PC-9 (cell line): ENCODE measurements at regions not wholly inside any gene's neighbourhood (a gene's known extent, or its start where the extent isn't known, plus 50 kb on each side); places are given as distances from the start of the nearest gene placed in this dataset.
A peak's percentile ranks its signal among the peaks of the same experiment; 100 is the strongest.
"Not testable (repeated sequence)": the region's sequence is repeated elsewhere in the genome, so short reads cannot be mapped to it uniquely, and the experiment has no call there.

Experiments
- BruUV-seq: library from RNA; stranded (reverse); fragments of 400-500 nt; replicated peaks from 2 replicates; lab custom pipeline; 2021; lab: Mats Ljungman, UMichigan
- CTCF ChIA-PET: fragments of 300-600 bp; sonication (Branson Sonifier 250); formaldehyde crosslinking; loops from one replicate; lab custom pipeline; 2022; ENCODE audit warnings: antibody characterized with exemption; lab: Charles Lee
- POLR2A ChIA-PET: fragments of 300-600 bp; sonication (Branson Sonifier 250); formaldehyde crosslinking; loops from one replicate; lab custom pipeline; 2022; ENCODE audit warnings: antibody characterized with exemption; ENCODE audit not compliant: unreplicated experiment; lab: Charles Lee
- DNase-seq, 2 experiments: peaks; one replicate each; pipeline versions ENCODE4 v3.0.0 to v3.0.0-alpha.2; 2015 to 2022; ENCODE audit warnings: mixed read lengths in 1 of 2
- H2AFZ ChIP-seq: fragments of 200-600 bp; sonication (generic); 2 replicates; pipeline ENCODE4 v1.8.1; 2017; ENCODE audit warnings: antibody characterized with exemption
- H3F3A ChIP-seq: fragments of 200-600 bp; sonication (generic); 2 replicates; pipeline ENCODE4 v1.8.1; 2017; ENCODE audit warnings: antibody characterized with exemption, mild to moderate bottlenecking, low read depth; ENCODE audit not compliant: insufficient read depth
- H3K27ac ChIP-seq: fragments of 200-600 bp; sonication (generic); 2 replicates; pipeline ENCODE4 v1.6.1; 2016; ENCODE audit warnings: mixed run types
- H3K27me3 ChIP-seq: fragments of 200-600 bp; sonication (generic); 2 replicates; pipeline ENCODE4 v1.6.1; 2016; ENCODE audit warnings: low read depth, mixed run types; ENCODE audit not compliant: insufficient read depth
- H3K36me3 ChIP-seq: fragments of 200-600 bp; sonication (generic); 2 replicates; pipeline ENCODE4 v1.6.1; 2016; ENCODE audit warnings: low read depth, mixed run types
- H3K4me1 ChIP-seq: fragments of 200-600 bp; sonication (generic); replicated peaks from 2 replicates; pipeline ENCODE4 v1.6.1; 2016; ENCODE audit warnings: mixed run types; ENCODE audit not compliant: insufficient read depth
- H3K4me2 ChIP-seq: fragments of 200-600 bp; sonication (generic); 2 replicates; pipeline ENCODE4 v1.6.1; 2017; ENCODE audit warnings: mixed run types
- H3K4me3 ChIP-seq: fragments of 200-600 bp; sonication (generic); 2 replicates; pipeline ENCODE4 v1.6.1; 2016; ENCODE audit warnings: mixed run types
- H3K79me2 ChIP-seq: fragments of 200-600 bp; sonication (generic); 2 replicates; pipeline ENCODE4 v1.6.1; 2017; ENCODE audit warnings: low read depth, mixed run types
- H3K9me2 ChIP-seq: fragments of 200-600 bp; sonication (generic); 2 replicates; pipeline ENCODE4 v1.8.1; 2017; ENCODE audit warnings: mild to moderate bottlenecking; ENCODE audit not compliant: insufficient read depth
- H3K9me3 ChIP-seq: fragments of 200-600 bp; sonication (generic); 2 replicates; pipeline ENCODE4 v1.8.1; 2016; ENCODE audit warnings: low read depth; ENCODE audit not compliant: insufficient read depth
- H4K20me1 ChIP-seq: fragments of 200-600 bp; sonication (generic); 2 replicates; pipeline ENCODE4 v1.8.1; 2017; ENCODE audit not compliant: insufficient read depth
- CTCF ChIP-seq: fragments of 200-600 bp; sonication (generic); conservative IDR thresholded peaks from 2 replicates; pipeline ENCODE4 v1.6.1; 2017; ENCODE audit warnings: mixed run types, antibody characterized with exemption, mild to moderate bottlenecking, moderate library complexity
- EZH2 ChIP-seq: fragments of 200-600 bp; sonication (generic); IDR thresholded peaks from 2 replicates; pipeline ENCODE4 v1.8.0; 2017; ENCODE audit warnings: antibody characterized with exemption, low read depth
- intact Hi-C: fragments of 100-400 bp; cut with micrococcal nuclease; formaldehyde crosslinking; loops from one replicate; pipeline ENCODE4 v1.10.0; 2022; ENCODE audit not compliant: unreplicated experiment

DNA sequence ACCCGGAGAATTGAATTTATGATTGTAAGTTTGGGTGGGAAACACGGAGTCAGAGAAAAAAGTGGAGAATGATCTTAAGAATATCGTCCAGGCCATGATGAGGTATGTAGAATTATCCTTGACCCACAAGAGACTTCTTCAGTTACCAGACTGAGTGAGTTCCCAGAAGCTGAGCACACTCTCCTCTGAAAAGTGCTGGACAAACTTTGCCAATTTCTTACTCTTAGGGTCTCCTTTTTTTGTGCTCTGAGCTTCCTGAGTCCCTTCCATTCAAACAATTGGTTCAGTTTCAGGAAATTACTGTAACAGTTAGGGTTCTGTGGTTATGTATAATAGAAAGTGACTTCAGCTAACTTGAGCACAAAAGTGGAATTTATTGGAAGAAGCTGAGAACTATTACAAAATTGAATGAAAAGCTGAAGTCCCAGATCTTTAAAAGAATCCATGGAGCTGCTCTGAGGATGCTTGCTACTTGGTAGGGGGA lies 50.6 kb upstream of the EHBP1 start:
- ChIA-PET CTCF (no interaction called here), POLR2A (interaction anchor here (0.6 to 0.7 kb wide), 3 partner anchors 51 to 197 kb away, joined by 3 to 13 read pairs (median 3); partner anchors contain the start of gene EHBP1)
- Histone ChIP-seq H3K4me2 (peak overlapping the region; percentile 57), H3K79me2 (no peaks in the 10 kb centered on the region), H3K4me1 (peaks cover 38% of the 10 kb centered on the region), H4K20me1 (no peaks in the 10 kb centered on the region), H2AFZ (no peak overlapping the region), H3K9me2 (no peaks in the 10 kb centered on the region), H3F3A (peaks cover 25% of the 10 kb centered on the region), H3K36me3 (no peaks in the 10 kb centered on the region), H3K27ac (peak overlapping the region; percentile 68), H3K9me3 (peaks cover 4% of the 10 kb centered on the region; the same call in 1 of the 2 replicates), H3K4me3 (no peak overlapping the region), H3K27me3 (no peaks in the 10 kb centered on the region)
- DNase-seq, result peak in 1 of 2 experiments; percentile 11
- TF ChIP-seq EZH2 (no peak), CTCF (no peak)
- TSS peak; percentile 87 for BruUV-seq
- intact Hi-C loops, result loop anchor here (1.0 kb wide), 1 partner anchor 120 kb away; no protein-coding TSS in a partner anchor

DNA sequence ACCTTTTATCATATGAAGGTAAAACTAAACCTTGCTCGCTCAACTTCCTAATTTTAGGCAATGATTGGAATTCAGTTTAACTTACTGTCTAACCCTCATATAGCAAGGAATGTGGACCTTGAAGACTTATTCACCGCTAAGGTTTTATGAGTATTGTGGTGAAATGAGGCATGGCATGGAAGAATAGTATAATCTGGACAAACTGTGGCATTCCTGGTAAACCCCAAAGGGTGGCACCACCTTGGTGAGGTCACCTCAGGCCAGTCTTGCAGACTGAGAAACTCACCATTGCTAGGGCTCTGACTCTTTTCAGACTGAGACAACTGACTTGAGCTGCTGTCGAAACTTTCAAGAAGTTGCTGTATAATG lies 51.1 kb upstream of the EHBP1 start:
- intact Hi-C loops, result loop anchor here (1.0 kb wide), 1 partner anchor 121 kb away; no protein-coding TSS in a partner anchor
- no peak for TF ChIP-seq EZH2
- no peak for TF ChIP-seq CTCF
- Histone ChIP-seq H3F3A (peaks cover 22% of the 10 kb centered on the region), H4K20me1 (no peaks in the 10 kb centered on the region), H3K9me2 (no peaks in the 10 kb centered on the region), H3K4me1 (peaks cover 33% of the 10 kb centered on the region), H2AFZ (peak overlapping the region; percentile 13; the same call in 1 of the 2 replicates), H3K36me3 (no peaks in the 10 kb centered on the region), H3K9me3 (peaks cover 4% of the 10 kb centered on the region; the same call in 1 of the 2 replicates), H3K79me2 (no peaks in the 10 kb centered on the region), H3K27ac (peak overlapping the region; percentile 68), H3K4me2 (peak overlapping the region; percentile 57), H3K27me3 (no peaks in the 10 kb centered on the region), H3K4me3 (0 out of 2 replicates have a peak overlapping the region, but pooled peaks have one; percentile 14)
- DNase-seq, result peak; percentile 69 to 96
- ChIA-PET CTCF (no interaction called here), POLR2A (interaction anchor here (0.6 to 0.7 kb wide), 2 partner anchors 83 to 197 kb away, joined by 3 read pairs; no protein-coding TSS in a partner anchor)
- no TSS peak for BruUV-seq

GRCh38 chr2:62653582-62654422 lies 51.7 kb upstream of the EHBP1 start:
- no TSS peak for BruUV-seq
- POLR2A ChIA-PET, result interaction anchor here (0.7 kb wide), 2 partner anchors 75 to 1783 kb away, joined by 3 read pairs; no protein-coding TSS in a partner anchor
- peak overlapping the region; percentile 13; the same call in 1 of the 2 replicates for H2AFZ ChIP-seq
- no peaks in the 10 kb centered on the region for H3K27me3 ChIP-seq
- no peaks in the 10 kb centered on the region for H3K36me3 ChIP-seq
- CTCF ChIA-PET, result interaction anchor here (0.7 kb wide), 1 partner anchor 20 kb away, joined by 3 read pairs; no protein-coding TSS in a partner anchor
- H3K9me2 ChIP-seq, result no peaks in the 10 kb centered on the region
- TF ChIP-seq EZH2 (no peak), CTCF (no peak)
- DNase-seq, result peak; percentile 11 to 84
- H3K4me2 ChIP-seq, result peak overlapping the region; percentile 57
- peaks cover 4% of the 10 kb centered on the region; the same call in 1 of the 2 replicates for H3K9me3 ChIP-seq
- H3K4me1 ChIP-seq, result peaks cover 27% of the 10 kb centered on the region
- H4K20me1 ChIP-seq, result no peaks in the 10 kb centered on the region
- intact Hi-C loops, result loop anchor here (1.0 kb wide), 1 partner anchor 121 kb away; no protein-coding TSS in a partner anchor
- H3K27ac ChIP-seq, result peak overlapping the region; percentile 68
- peaks cover 17% of the 10 kb centered on the region for H3F3A ChIP-seq
- 0 out of 2 replicates have a peak overlapping the region, but pooled peaks have one; percentile 14 for H3K4me3 ChIP-seq
- no peaks in the 10 kb centered on the region for H3K79me2 ChIP-seq

- H3K79me2 ChIP-seq, H3K36me3 ChIP-seq, H3K27me3 ChIP-seq, POLR2A ChIA-PET, H3K4me1 ChIP-seq, H3K27ac ChIP-seq, H3K4me2 ChIP-seq, H4K20me1 ChIP-seq, H2AFZ ChIP-seq, H3F3A ChIP-seq, intact Hi-C loops, H3K4me3 ChIP-seq, H3K9me2 ChIP-seq, CTCF ChIA-PET, BruUV-seq, DNase-seq, H3K9me3 ChIP-seq: not testable (repeated sequence)
Measured at GRCh38 chr2:62649087-62649486, 56.4 kb upstream of the EHBP1 start.
